ENCODE measurements at regions not wholly inside any gene's neighbourhood (a gene's known extent, or its start where the extent isn't known, plus 50 kb on each side); places are given as distances from the start of the nearest gene placed in this dataset.

DNA sequence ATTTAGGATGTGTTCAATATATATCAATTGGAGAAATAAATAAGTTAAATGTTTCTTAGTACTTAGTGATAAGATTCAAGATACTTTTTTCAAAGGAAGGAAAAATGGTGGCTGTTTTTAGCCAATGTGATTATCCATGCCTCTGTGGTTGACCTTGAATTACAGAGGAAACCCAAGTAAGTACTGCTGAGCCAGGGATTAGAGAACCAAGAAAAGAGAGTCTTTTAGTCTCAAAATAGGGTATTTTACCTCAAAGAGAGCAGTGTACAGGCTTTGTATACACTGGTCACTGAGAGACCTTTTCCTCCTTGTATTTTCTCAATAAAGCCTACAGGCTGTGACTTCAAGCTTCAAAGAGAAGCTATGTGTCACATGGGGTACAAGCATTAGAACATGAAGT lies 1075.3 kb downstream of the ADGRL3 start:
- TF ChIP-seq, protein P1, sequence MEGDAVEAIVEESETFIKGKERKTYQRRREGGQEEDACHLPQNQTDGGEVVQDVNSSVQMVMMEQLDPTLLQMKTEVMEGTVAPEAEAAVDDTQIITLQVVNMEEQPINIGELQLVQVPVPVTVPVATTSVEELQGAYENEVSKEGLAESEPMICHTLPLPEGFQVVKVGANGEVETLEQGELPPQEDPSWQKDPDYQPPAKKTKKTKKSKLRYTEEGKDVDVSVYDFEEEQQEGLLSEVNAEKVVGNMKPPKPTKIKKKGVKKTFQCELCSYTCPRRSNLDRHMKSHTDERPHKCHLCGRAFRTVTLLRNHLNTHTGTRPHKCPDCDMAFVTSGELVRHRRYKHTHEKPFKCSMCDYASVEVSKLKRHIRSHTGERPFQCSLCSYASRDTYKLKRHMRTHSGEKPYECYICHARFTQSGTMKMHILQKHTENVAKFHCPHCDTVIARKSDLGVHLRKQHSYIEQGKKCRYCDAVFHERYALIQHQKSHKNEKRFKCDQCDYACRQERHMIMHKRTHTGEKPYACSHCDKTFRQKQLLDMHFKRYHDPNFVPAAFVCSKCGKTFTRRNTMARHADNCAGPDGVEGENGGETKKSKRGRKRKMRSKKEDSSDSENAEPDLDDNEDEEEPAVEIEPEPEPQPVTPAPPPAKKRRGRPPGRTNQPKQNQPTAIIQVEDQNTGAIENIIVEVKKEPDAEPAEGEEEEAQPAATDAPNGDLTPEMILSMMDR (IDR thresholded peaks at IDR 0.05; ENCODE audit: extremely low read depth, low read depth, low read length), result no peak
- Histone ChIP-seq H3K4me3 (ENCODE audit: insufficient read depth, low read length) (no peak overlapping the region), H3K27ac (ENCODE audit: low read depth, low read length) (no peak overlapping the region), H3K79me2 (ENCODE audit: insufficient read depth, low read length) (no peaks in the 10 kb centered on the region), H3K27me3 (ENCODE audit: insufficient read depth, low read length) (no peaks in the 10 kb centered on the region), H4K20me1 (ENCODE audit: insufficient read depth, low read length) (no peaks in the 10 kb centered on the region), H3K9me3 (ENCODE audit: low read depth, low read length) (peaks cover 4% of the 10 kb centered on the region), H3K4me2 (ENCODE audit: insufficient read depth, low read length) (no peak overlapping the region), H3K36me3 (ENCODE audit: insufficient read depth, low read length) (no peaks in the 10 kb centered on the region), H2AFZ (ENCODE audit: low read length) (no peak overlapping the region), H3K4me1 (ENCODE audit: insufficient read depth, low read length) (no peaks in the 10 kb centered on the region)
- no peak for DNase-seq (ENCODE audit: insufficient read length, low spot score, missing footprints)

GRCh38 chr4:62274782-62275181 lies 1074.7 kb downstream of the ADGRL3 start:
- Histone ChIP-seq H4K20me1 (ENCODE audit: insufficient read depth, low read length) (no peaks in the 10 kb centered on the region), H3K4me2 (ENCODE audit: insufficient read depth, low read length) (no peak overlapping the region), H3K27me3 (ENCODE audit: insufficient read depth, low read length) (no peaks in the 10 kb centered on the region), H3K27ac (ENCODE audit: low read depth, low read length) (no peak overlapping the region), H3K36me3 (ENCODE audit: insufficient read depth, low read length) (no peaks in the 10 kb centered on the region), H3K79me2 (ENCODE audit: insufficient read depth, low read length) (no peaks in the 10 kb centered on the region), H2AFZ (ENCODE audit: low read length) (no peak overlapping the region), H3K9me3 (ENCODE audit: low read depth, low read length) (peaks cover 4% of the 10 kb centered on the region), H3K4me1 (ENCODE audit: insufficient read depth, low read length) (no peaks in the 10 kb centered on the region), H3K4me3 (ENCODE audit: insufficient read depth, low read length) (no peak overlapping the region)
- TF ChIP-seq, protein P1 (IDR thresholded peaks at IDR 0.05; ENCODE audit: extremely low read depth, low read depth, low read length), result no peak
- DNase-seq (ENCODE audit: insufficient read length, low spot score, missing footprints), result no peak

GRCh38 chr4:62271107-62271506 lies 1071.0 kb downstream of the ADGRL3 start:
- Histone ChIP-seq H3K4me1 (ENCODE audit: insufficient read depth, low read length) (no peaks in the 10 kb centered on the region), H2AFZ (ENCODE audit: low read length) (no peak overlapping the region), H3K36me3 (ENCODE audit: insufficient read depth, low read length) (no peaks in the 10 kb centered on the region), H3K79me2 (ENCODE audit: insufficient read depth, low read length) (no peaks in the 10 kb centered on the region), H3K4me2 (ENCODE audit: insufficient read depth, low read length) (no peak overlapping the region), H3K27ac (ENCODE audit: low read depth, low read length) (no peak overlapping the region), H3K9me3 (ENCODE audit: low read depth, low read length) (peaks cover 4% of the 10 kb centered on the region), H3K27me3 (ENCODE audit: insufficient read depth, low read length) (no peaks in the 10 kb centered on the region), H4K20me1 (ENCODE audit: insufficient read depth, low read length) (no peaks in the 10 kb centered on the region), H3K4me3 (ENCODE audit: insufficient read depth, low read length) (no peak overlapping the region)
- DNase-seq (ENCODE audit: insufficient read length, low spot score, missing footprints), result no peak
- TF ChIP-seq, protein P1 (IDR thresholded peaks at IDR 0.05; ENCODE audit: extremely low read depth, low read depth, low read length), result no peak

- TF ChIP-seq, protein P1 (IDR thresholded peaks at IDR 0.05; ENCODE audit: extremely low read depth, low read depth, low read length), result no peak
- H3K27ac ChIP-seq (ENCODE audit: low read depth, low read length), result no peak overlapping the region
- H3K4me1 ChIP-seq (ENCODE audit: insufficient read depth, low read length), result no peaks in the 10 kb centered on the region
- H4K20me1 ChIP-seq (ENCODE audit: insufficient read depth, low read length), result no peaks in the 10 kb centered on the region
- no peak for DNase-seq (ENCODE audit: insufficient read length, low spot score, missing footprints)
- no peaks in the 10 kb centered on the region for H3K36me3 ChIP-seq (ENCODE audit: insufficient read depth, low read length)
- H3K4me3 ChIP-seq (ENCODE audit: insufficient read depth, low read length), result no peak overlapping the region
- peaks cover 2% of the 10 kb centered on the region for H3K9me3 ChIP-seq (ENCODE audit: low read depth, low read length)
- H3K79me2 ChIP-seq (ENCODE audit: insufficient read depth, low read length), result no peaks in the 10 kb centered on the region
- no peaks in the 10 kb centered on the region for H3K27me3 ChIP-seq (ENCODE audit: insufficient read depth, low read length)
- H2AFZ ChIP-seq (ENCODE audit: low read length), result no peak overlapping the region
- no peak overlapping the region for H3K4me2 ChIP-seq (ENCODE audit: insufficient read depth, low read length)
These were observed 1069.8 kb downstream of the ADGRL3 start for GRCh38 chr4:62269918-62270317.

All from osteoblast (primary cell).